NCI-H187 treated with DMSO at 0.1 percent for 48 hours (cell line): ENCODE measurements at regions not wholly inside any gene's neighbourhood (a gene's known extent, or its start where the extent isn't known, plus 50 kb on each side); places are given as distances from the start of the nearest gene placed in this dataset.

Source experiments
- DNase-seq: peaks from one replicate; lab custom pipeline; 2025; lab: John Stamatoyannopoulos, UW

GRCh38 chr20:34163307-34163706 is 51.3 kb upstream of the EIF2S2 start:
- no peak for DNase-seq

GRCh38 chr20:34164381-34164984 is 52.4 kb upstream of the EIF2S2 start:
- DNase-seq = no peak

- no peak for DNase-seq
These were observed 53.1 kb upstream of the EIF2S2 start for GRCh38 chr20:34165018-34165619.

GRCh38 chr20:34171640-34172039 is 59.6 kb upstream of the EIF2S2 start:
- no peak for DNase-seq

DNA sequence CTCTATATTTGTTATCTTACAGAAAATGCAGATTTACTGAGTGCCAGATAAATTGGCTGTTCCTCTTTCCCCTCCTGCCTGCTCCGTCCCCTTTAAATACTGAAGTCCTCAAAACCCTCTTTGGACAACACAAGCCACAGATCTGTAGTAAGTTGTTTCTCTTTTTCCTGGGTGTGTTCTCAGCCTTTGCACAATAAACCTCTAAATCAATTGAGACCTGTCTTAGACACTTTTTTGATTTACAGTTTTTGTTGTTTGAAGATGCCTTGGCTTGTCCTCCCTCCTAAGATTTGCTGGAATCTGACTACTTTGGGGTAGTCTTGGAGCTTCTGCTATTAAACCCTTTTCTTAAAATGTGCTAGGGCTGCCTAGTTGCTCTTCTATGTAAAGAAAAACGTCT is 60.9 kb upstream of the EIF2S2 start:
- no peak for DNase-seq

GRCh38 chr20:34175079-34175478 is 63.0 kb upstream of the EIF2S2 start:
- no peak for DNase-seq

DNA sequence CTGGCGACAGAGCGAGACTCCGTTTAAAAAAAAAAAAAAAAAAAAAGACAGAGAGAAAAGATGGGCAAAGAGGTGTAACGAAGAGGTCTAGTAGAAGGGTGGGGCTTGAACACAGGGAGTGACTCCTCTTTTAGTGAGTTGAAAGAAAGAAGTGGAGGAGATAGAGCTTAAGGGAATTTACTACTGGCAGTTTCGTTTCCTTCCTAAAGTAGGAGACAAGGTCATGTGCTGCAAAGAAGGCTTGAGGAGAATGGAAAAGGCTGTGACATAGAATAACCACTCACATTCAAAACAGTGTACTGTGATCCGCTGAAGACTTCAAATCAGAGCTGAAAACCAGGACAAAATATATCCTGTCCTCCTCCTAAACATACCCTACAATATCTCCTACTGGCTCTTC is 63.8 kb upstream of the EIF2S2 start:
- DNase-seq = no peak

- DNase-seq = no peak
These were observed 64.2 kb upstream of the ASIP start for GRCh38 chr20:34177052-34177451.

- no peak for DNase-seq
These were observed 61.4 kb upstream of the ASIP start for GRCh38 chr20:34179637-34180360.

DNA sequence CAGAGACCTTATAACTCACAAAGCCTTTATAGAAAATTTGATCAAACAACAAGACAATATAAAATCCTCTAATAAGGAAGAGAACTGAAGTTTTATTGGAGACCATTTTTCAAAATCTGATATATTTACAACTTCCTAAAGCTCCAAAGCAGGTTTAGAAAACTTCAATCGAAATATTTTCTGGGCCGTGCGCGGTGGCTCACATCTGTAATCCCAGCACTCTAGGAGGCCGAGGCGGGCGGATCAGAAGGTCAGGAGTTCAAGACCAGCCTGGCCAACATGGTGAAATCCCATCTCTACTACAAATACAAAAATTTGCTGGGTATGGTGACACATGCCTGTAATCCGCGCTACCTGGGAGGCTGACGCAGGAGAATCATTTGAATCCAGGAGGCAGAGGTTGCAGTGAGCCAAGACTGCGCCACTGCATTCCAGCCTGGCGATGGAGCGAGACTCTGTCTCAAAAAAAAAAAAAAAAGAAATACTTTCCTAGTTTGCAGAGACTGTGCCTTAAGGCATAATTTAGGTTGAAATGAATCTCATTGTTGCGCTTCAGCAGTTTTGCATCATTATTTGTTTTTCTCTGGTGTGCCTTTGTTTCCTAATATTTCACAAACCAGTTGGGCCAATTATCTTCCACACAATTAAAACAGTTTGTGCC is 60.6 kb upstream of the ASIP start:
- DNase-seq = no peak

DNA sequence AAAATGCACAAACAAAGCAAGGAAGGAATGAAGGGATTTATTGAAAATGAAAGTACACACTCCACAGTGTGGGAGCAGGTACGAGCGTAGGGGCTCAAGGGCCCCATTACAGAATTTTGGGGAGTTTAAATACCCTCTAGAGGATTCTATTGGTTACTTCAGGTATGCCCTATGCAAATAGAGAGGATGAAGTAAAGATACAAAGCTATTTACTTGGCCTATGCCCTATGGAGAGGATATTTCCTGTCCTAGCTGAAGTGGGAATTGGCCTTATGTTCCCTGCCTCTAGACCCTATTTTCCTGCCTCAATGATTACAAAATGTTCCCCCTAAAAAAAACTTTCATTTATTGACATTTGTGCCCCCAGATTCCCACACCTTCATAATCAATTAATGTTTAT is 59.7 kb upstream of the ASIP start:
- DNase-seq = no peak

DNA sequence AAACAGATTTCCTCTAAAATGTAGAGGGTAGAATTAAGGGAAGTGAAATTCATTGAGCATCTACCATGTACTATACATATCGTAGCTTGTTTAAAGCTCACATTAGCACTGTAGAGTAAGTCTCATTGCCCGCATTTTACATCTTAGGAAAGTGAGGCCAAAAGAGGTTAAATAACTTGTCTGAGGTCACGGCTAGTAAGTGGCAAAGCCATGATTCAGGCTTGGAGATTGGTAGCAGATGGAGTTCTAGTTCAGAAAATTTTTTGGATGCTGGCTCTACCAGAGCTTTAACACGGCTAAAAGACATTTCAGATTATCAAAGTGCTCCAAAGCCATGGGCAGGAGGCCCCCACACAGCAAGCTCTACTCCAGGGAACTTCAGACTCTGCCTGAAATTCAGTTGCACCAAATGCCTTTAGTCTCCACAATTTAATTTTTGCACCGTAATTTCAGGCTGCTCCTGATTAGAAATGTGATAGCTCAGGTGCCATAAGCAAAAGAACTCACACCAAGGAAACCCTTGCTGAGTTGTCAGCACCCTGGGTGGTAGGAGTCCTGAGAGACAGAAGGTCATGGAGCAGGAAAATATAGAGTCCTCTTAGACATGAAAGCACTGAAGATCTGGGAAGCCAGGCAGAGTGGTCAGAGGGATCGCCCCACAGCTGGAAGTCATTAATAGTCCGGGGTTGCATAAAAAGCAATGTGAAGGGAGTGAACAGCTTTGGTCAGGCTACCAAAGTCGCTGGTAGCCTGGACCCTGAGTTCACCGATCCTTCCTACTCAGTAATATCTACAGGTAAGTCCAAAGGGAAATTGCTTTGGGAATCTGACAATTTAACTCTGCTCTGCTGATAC is 55.2 kb upstream of the ASIP start:
- DNase-seq = no peak

DNA sequence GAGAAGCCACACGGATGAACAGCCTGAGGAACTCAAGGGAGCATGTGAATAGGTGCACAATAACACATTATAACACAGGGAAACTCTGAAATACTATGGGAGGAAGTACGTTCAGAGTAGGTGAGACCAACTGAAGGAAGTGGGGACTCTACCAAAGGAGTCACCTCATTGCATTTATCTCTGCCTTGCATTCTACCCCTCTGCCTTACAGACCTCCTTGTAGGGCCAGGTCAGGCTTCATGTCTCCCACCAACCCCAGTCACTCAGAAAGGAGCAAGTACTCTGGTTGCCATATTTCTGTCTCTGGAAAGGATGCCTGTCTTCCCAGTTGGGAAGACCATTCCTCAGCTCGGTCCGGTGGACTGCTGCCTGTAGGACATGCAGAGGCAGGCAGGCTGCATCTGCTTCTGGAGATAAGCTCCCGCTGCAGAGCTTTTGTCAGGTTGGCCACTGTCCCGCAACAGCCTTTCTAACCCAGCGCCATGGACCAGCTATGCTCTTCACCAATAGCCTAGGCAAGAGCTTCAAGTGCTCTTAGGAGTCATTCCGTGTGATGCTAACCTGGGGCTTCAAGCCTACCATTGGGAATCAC is 51.6 kb upstream of the ASIP start:
- DNase-seq = no peak

- no peak for DNase-seq
These were observed 51.0 kb upstream of the ASIP start for GRCh38 chr20:34190262-34190661.

DNA sequence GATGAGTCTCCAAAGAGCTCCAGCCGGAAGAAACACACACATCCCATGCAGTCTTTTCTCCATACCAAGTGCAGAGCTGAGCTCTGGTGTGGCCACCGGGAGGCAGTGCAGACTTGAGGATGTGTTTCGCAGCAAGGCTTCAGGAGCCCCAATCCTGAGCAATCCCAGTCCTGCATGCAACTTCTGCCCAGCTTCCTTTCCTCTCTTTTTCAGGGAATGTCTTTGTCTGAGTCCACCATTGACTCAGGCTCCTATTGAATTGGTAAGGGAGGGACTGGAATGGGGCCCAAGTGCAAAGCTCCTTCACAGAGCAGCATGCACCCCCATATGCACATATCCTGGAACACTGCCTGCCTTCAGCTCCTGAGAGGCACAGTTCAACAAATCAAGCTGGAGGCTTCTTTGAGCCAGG is 50.5 kb upstream of the ASIP start:
- DNase-seq = peak; percentile 29
